Activated naive CD4-positive, alpha-beta T cell treated with anti-CD3 and anti-CD28 coated beads, Interleukin-2, amount 50 U/mL, for 24 hours (primary cell): ENCODE measurements at regions not wholly inside any gene's neighbourhood (a gene's known extent, or its start where the extent isn't known, plus 50 kb on each side); places are given as distances from the start of the nearest gene placed in this dataset.

Experiments
- H3K27ac Mint-ChIP-seq: one replicate; pipeline ENCODE4 v1.8.0; 2021; ENCODE audit warnings: mild to moderate bottlenecking, mixed read lengths
- H3K27me3 Mint-ChIP-seq: one replicate; pipeline ENCODE4 v1.8.0; 2021; ENCODE audit warnings: mixed read lengths
- H3K36me3 Mint-ChIP-seq: one replicate; pipeline ENCODE4 v1.8.0; 2021; ENCODE audit warnings: mixed read lengths
- H3K4me1 Mint-ChIP-seq: one replicate; pipeline ENCODE4 v1.8.0; 2021; ENCODE audit warnings: mixed read lengths
- H3K4me3 Mint-ChIP-seq: one replicate; pipeline ENCODE4 v1.8.0; 2021; ENCODE audit warnings: mild to moderate bottlenecking, mixed read lengths
- H3K9me3 Mint-ChIP-seq: one replicate; pipeline ENCODE4 v1.8.0; 2021; ENCODE audit warnings: mixed read lengths

DNA sequence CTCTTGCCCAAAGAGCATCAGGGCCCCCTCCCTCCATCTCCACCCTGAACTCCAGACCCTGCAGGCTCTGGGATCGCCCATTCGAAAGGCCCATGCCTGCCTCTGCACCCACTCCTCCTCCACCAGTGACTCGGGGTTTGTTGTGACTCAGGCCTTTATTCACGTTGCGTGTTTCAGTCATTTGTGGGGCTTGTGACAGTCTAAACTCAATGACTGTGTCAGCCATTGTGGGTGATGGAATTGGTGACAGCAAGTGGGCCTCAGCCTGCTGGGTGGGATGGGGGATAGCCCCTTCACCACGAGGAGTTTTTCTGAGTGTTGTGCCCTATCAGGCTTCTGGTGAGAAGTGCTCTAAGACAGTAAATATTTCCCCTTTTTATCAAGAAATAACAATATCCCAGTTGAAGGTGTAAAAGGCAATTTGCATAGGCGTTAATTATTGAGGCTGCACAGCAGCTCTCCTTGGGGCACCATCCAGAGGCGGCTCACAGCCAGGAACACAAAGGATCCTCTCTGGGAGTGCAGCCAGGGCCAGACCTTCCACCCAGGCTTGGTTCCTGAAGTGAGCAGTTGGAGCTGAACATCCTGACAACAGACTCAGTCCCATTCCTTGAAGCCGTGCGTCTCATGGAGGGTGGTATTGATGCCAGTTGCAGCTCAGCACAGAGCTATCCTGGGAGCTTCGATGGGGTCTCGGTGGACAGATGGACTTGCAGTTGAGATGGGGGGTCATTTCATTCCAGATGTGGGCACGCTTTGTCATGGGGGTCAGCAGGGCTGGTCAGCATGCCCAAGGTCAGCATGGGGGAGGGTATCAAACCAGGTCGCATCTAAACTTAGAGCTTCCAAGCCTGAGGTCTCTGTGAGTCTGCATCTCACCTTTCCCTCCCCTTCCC is 135.6 kb upstream of the CACNA1E start:
- Mint-ChIP-seq H3K27me3 (no peaks in the 10 kb centered on the region), H3K4me1 (peaks cover 21% of the 10 kb centered on the region), H3K9me3 (no peaks in the 10 kb centered on the region), H3K36me3 (no peaks in the 10 kb centered on the region), H3K27ac (no peak overlapping the region), H3K4me3 (no peak overlapping the region)

- H3K4me3 Mint-ChIP-seq, result no peak overlapping the region
- H3K27ac Mint-ChIP-seq, result no peak overlapping the region
- H3K36me3 Mint-ChIP-seq, result no peaks in the 10 kb centered on the region
- no peaks in the 10 kb centered on the region for H3K9me3 Mint-ChIP-seq
- no peaks in the 10 kb centered on the region for H3K27me3 Mint-ChIP-seq
- peaks cover 6% of the 10 kb centered on the region for H3K4me1 Mint-ChIP-seq
Observed at GRCh38 chr1:181349512-181349911, 133.8 kb upstream of the CACNA1E start.

DNA sequence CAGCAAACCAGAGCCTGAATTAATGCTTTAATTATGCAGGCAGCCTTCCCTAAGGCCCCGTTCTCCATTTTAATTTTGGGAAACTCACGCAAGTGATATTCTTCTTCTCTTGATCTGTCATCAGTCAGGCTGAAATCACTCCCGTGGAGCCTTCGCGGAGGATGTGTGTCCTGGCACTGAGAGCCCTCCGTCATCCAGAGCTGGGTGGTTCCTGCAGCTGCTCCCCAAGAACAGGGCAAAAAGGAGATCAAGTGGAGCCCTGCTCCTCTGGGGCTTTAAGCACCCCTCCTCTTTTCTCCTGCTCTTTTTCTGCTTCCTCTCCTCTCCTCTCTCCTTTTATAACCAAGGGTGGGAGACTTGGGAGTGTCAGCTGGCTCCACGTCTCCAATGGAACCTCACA is 133.2 kb upstream of the CACNA1E start:
- H3K4me3 Mint-ChIP-seq, result no peak overlapping the region
- H3K9me3 Mint-ChIP-seq, result no peaks in the 10 kb centered on the region
- H3K36me3 Mint-ChIP-seq, result no peaks in the 10 kb centered on the region
- H3K4me1 Mint-ChIP-seq, result peaks cover 6% of the 10 kb centered on the region
- no peaks in the 10 kb centered on the region for H3K27me3 Mint-ChIP-seq
- H3K27ac Mint-ChIP-seq, result no peak overlapping the region

GRCh38 chr1:181351740-181352139 is 131.6 kb upstream of the CACNA1E start:
- no peaks in the 10 kb centered on the region for H3K27me3 Mint-ChIP-seq
- no peaks in the 10 kb centered on the region for H3K36me3 Mint-ChIP-seq
- H3K4me3 Mint-ChIP-seq, result no peak overlapping the region
- H3K27ac Mint-ChIP-seq, result no peak overlapping the region
- no peaks in the 10 kb centered on the region for H3K9me3 Mint-ChIP-seq
- peaks cover 6% of the 10 kb centered on the region for H3K4me1 Mint-ChIP-seq

DNA sequence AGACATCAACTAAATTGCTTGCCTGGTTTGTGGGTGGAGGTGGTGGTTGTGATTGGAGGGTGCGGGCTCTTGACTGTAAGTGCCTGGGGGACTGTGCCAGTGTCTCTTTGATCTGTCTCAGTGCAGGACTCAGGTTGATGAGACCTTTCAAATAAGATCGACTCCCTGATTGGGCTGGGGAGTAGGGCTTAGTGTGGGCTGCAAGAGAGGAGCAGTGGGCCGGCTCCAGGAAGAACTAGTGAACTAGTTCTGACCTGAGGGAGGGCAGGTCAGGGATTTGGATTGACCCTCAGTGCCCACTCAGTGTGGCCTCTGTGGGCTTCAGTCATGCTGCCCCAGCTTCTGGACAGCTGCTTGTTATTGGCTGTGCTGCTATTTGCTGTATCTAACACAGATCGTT is 130.6 kb upstream of the CACNA1E start:
- no peaks in the 10 kb centered on the region for H3K27me3 Mint-ChIP-seq
- no peaks in the 10 kb centered on the region for H3K36me3 Mint-ChIP-seq
- H3K9me3 Mint-ChIP-seq, result no peaks in the 10 kb centered on the region
- no peak overlapping the region for H3K4me3 Mint-ChIP-seq
- H3K4me1 Mint-ChIP-seq, result no peaks in the 10 kb centered on the region
- H3K27ac Mint-ChIP-seq, result no peak overlapping the region

DNA sequence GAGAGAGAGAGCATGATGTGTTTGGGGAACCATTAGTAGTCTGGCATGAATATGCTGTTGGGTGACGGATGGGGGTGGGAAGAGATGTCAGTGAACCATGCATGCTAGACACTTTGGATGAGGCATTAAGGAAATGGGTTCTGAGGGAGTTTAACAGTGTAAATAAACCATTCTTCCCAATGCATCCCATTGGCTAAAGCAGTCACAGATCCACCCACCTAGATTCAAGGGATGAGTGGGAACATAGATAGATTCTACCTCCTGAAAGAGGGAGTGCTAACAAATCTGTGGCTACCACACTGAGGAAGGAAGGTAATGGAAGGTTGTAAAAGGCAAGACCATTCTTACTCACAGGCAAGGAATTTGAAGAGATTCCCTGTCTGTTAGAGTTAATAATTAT is 129.8 kb upstream of the CACNA1E start:
- no peaks in the 10 kb centered on the region for H3K9me3 Mint-ChIP-seq
- no peak overlapping the region for H3K4me3 Mint-ChIP-seq

GRCh38 chr1:181354865-181355264 is 128.5 kb upstream of the CACNA1E start:
- no peak overlapping the region for H3K27ac Mint-ChIP-seq
- H3K4me1 Mint-ChIP-seq, result no peaks in the 10 kb centered on the region
- H3K9me3 Mint-ChIP-seq, result no peaks in the 10 kb centered on the region
- H3K27me3 Mint-ChIP-seq, result no peaks in the 10 kb centered on the region
- H3K4me3 Mint-ChIP-seq, result no peak overlapping the region
- H3K36me3 Mint-ChIP-seq, result no peaks in the 10 kb centered on the region

More for the DNA sequence above, 129.8 kb upstream of the CACNA1E start:
- no peaks in the 10 kb centered on the region for H3K36me3 Mint-ChIP-seq
- H3K27ac Mint-ChIP-seq, result no peak overlapping the region
- H3K4me1 Mint-ChIP-seq, result no peaks in the 10 kb centered on the region
- H3K27me3 Mint-ChIP-seq, result no peaks in the 10 kb centered on the region

DNA sequence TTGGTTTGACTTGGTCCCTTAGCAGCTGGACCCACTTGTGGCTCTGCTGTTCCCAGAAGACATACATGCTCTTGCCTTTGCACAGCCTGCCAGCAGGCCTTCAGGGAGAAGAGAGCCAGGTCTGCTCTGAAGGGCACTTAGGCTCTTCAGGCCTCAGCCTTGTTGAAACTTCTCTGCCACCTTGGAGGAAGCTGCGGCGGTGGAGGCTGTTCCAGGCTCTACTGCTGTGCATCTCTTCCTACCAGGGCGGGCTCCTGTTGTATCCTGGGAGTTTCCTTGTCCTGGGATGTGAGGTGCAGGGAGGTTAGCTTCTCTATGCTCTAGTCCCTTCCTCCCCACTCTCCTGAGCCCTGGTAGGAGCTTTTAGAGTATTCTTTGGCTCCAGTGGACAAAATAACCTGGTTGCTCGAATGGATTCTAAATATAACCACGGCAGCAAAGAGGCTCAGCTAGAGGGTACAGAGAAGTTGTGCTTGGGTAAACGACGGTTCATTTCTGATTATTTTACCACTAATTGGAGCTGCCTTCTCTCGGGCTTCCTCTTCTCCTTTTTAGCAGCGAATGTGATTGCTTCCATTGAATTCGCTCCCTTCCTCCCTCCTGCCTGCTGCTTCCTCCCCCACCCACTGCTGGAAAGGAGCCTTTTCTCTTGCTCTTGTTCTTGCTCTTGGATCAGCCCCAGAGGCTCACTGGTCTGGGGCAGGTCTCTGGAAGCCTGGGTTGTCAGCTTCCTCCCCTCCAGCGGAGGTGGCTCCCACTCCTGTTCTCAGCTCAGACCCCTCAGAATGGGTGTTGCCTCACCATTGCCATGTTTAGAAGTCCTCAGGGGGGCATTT is 126.6 kb upstream of the CACNA1E start:
- no peak overlapping the region for H3K4me3 Mint-ChIP-seq
- no peaks in the 10 kb centered on the region for H3K27me3 Mint-ChIP-seq
- no peak overlapping the region for H3K27ac Mint-ChIP-seq
- H3K9me3 Mint-ChIP-seq, result no peaks in the 10 kb centered on the region
- H3K36me3 Mint-ChIP-seq, result no peaks in the 10 kb centered on the region
- H3K4me1 Mint-ChIP-seq, result no peaks in the 10 kb centered on the region

GRCh38 chr1:181359012-181359411 is 124.3 kb upstream of the CACNA1E start:
- Mint-ChIP-seq H3K27me3 (no peaks in the 10 kb centered on the region), H3K9me3 (no peaks in the 10 kb centered on the region), H3K4me3 (no peak overlapping the region), H3K27ac (no peak overlapping the region), H3K36me3 (no peaks in the 10 kb centered on the region), H3K4me1 (no peaks in the 10 kb centered on the region)

DNA sequence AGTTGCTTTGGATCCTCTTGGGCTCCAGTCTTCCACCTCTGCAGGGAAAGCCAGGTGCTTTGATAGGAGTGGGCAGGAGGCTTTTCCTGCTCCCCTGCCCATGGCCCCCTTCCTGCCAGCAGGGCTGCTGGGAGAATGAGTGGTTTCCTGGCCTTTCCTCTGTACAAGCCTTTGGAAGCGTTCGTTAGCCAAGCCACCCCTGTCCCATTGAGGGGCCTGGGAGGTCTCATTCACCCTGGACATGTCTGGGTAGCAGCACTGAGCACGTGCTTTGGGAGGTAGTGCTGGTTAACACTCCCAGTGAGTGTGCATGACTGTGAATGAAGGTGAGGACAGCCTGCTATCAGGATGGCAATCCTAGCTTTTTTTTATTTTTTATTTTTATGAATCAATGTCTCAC is 118.5 kb upstream of the CACNA1E start:
- Mint-ChIP-seq H3K4me3 (no peak overlapping the region), H3K27me3 (no peaks in the 10 kb centered on the region), H3K27ac (no peak overlapping the region), H3K9me3 (no peaks in the 10 kb centered on the region), H3K4me1 (no peaks in the 10 kb centered on the region), H3K36me3 (no peaks in the 10 kb centered on the region)

DNA sequence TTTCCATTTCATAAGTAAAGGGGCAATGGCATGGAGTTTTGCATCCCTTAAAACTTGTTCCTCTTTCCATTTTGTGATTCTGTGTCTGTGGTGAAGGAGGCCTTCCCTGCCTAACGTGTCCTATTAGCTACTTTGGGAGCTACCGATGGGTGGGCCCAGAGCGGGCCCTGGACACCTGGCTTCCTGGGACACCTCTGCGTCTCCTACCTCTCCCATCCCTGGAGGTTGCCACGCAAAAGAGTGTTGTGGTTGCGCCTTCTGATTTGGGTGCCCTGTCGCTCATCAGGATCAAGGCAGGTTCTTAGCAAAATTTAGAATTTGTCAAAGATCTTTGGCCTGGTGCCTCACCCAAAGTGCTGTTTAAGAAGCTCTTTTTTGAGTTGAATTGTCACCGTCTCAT is 116.4 kb upstream of the CACNA1E start:
- Mint-ChIP-seq H3K27ac (no peak overlapping the region), H3K9me3 (peaks cover 1% of the 10 kb centered on the region), H3K27me3 (no peaks in the 10 kb centered on the region), H3K36me3 (peaks cover 1% of the 10 kb centered on the region), H3K4me1 (no peaks in the 10 kb centered on the region), H3K4me3 (no peak overlapping the region)

DNA sequence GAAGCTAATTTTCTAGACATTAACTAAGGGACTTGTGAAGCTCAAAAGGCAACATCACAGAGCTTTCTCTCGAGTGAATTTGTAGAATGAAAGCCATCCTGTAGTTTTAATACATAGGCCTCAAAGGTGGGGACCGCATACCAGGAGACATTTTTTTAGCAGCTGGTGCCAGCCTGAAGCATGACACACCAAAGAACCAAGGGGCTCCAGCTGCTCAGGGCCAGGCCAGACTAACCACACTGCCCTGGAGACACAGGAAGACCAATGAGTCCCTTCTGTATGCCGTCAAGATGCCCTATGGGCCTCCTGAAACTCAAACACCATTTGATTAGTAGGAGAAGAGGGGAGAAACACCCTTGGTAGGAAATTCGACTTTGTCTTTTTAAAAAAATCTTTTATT is 113.9 kb upstream of the CACNA1E start:
- Mint-ChIP-seq H3K27ac (no peak overlapping the region), H3K36me3 (peaks cover 5% of the 10 kb centered on the region), H3K9me3 (peaks cover 10% of the 10 kb centered on the region), H3K4me3 (no peak overlapping the region), H3K27me3 (no peaks in the 10 kb centered on the region), H3K4me1 (no peaks in the 10 kb centered on the region)

DNA sequence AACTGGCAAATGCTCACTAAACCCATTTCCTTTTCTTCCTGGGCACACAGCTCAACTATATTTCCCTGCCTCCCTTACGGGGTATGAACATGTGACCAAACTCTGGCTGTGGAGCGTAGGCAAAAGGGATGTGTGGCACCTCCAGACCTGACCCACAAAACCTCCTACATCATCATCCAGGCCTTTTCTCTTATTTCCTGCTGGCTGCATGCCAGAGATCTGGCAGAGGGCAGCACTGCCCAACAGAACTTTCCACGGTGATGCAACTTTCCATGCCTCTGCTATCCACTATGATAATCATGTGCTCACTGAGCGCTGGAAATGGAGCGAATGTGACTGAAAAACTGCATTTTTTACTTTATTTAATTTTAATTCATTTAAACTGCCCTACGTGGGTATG is 99.6 kb upstream of the CACNA1E start:
- Mint-ChIP-seq H3K4me3 (no peak overlapping the region), H3K27ac (no peak overlapping the region), H3K36me3 (no peaks in the 10 kb centered on the region), H3K27me3 (no peaks in the 10 kb centered on the region), H3K9me3 (no peaks in the 10 kb centered on the region), H3K4me1 (peaks cover 6% of the 10 kb centered on the region)

DNA sequence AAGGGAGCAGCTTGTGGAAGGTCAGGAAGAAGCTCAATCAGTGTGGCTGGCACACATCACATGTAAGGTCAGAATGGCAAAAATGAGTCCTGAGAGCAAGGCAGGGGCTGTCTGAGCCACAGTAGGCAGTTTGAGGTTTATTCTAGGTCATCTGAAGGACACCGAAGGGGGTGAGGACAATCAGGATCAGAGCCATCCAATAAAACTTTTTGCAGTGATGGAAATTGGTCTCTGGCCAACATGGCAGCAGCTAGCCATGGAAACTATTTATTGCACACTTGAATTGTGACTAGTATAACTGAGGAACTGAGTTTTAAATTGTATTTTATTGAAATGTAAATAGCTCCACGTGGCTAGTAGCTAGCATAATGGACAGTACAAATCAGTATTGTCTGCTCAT is 97.0 kb upstream of the CACNA1E start:
- Mint-ChIP-seq H3K36me3 (no peaks in the 10 kb centered on the region), H3K27me3 (no peaks in the 10 kb centered on the region), H3K27ac (no peak overlapping the region), H3K4me3 (no peak overlapping the region), H3K4me1 (peaks cover 27% of the 10 kb centered on the region), H3K9me3 (no peaks in the 10 kb centered on the region)

- Mint-ChIP-seq H3K4me1 (peaks cover 27% of the 10 kb centered on the region), H3K4me3 (no peak overlapping the region), H3K36me3 (no peaks in the 10 kb centered on the region), H3K9me3 (no peaks in the 10 kb centered on the region), H3K27ac (no peak overlapping the region), H3K27me3 (no peaks in the 10 kb centered on the region)
Observed at GRCh38 chr1:181386951-181387350, 96.4 kb upstream of the CACNA1E start.

GRCh38 chr1:181387702-181388101 is 95.6 kb upstream of the CACNA1E start:
- Mint-ChIP-seq H3K4me1 (peaks cover 27% of the 10 kb centered on the region), H3K27ac (no peak overlapping the region), H3K36me3 (no peaks in the 10 kb centered on the region), H3K9me3 (no peaks in the 10 kb centered on the region), H3K4me3 (no peak overlapping the region), H3K27me3 (no peaks in the 10 kb centered on the region)
